Tibial nerve (tissue), 3 donors: ENCODE measurements at regions not wholly inside any gene's neighbourhood (a gene's known extent, or its start where the extent isn't known, plus 50 kb on each side); places are given as distances from the start of the nearest gene placed in this dataset.

Source experiments
- CTCF ChIP-seq, 5 experiments: fragments of 200-600 bp in 3 of 5; fragments of 450-650 bp in 2 of 5; sonication (generic) in 3 of 5; IDR thresholded peaks; one replicate each; pipeline ENCODE4 v1.5.1; 2016 to 2019; ENCODE audit warnings: antibody characterized with exemption in 5 of 5, mild to moderate bottlenecking in 3 of 5, moderate library complexity in 2 of 5
- POLR2A ChIP-seq, 2 donors: fragments of 450-650 bp; IDR thresholded peaks; one replicate each; pipeline ENCODE4 v1.6.1; 2017; ENCODE audit warnings: antibody characterized with exemption in 2 of 2, mild to moderate bottlenecking in 2 of 2, moderate library complexity in 2 of 2

DNA sequence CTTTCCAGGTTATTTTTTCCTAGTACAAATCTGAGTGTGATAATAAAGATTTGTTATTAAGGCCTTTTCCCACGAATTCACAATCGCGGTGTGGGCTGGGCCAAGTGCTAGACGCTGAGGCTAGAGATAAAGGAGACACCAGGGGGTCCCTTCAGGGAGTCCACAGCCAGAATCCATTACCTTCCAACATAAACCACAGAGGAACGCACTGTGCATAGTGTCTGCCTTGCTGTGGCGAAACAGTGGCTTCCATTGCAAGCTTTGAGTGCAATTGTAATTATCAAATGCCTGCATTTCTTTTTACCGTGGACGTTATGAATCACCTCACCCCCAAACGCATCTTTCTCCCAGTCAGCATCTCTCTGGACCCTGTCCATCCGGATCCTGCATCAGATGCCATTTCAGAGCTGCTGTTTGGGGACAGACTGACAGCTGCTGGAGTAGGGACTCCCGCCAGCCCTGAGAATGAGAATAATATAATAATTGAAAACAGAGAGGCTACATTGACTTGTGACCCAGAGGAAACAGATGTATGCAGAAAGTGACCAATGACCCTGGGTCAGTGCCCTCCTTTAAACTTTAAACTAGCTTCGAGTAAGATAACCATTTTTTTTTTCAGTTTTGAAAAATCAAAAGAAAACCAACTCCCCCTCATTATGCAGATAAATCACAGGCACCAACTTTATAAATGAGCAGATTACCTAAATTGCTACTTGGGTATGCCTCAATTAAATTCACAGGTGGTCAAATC lies 456.2 kb upstream of the NRP1 start:
- TF ChIP-seq POLR2A (IDR thresholded peaks at IDR 0.05), result no peak
- TF ChIP-seq CTCF (IDR thresholded peaks at IDR 0.05), result no peak
